GM12872 (cell line): ENCODE measurements at regions not wholly inside any gene's neighbourhood (a gene's known extent, or its start where the extent isn't known, plus 50 kb on each side); places are given as distances from the start of the nearest gene placed in this dataset.

ENCODE experiments used
- CTCF ChIP-seq: IDR thresholded peaks from 3 replicates; pipeline ENCODE4 v1.5.1; 2011; ENCODE audit warnings: low read depth, mild to moderate bottlenecking, low read length, moderate library complexity; ENCODE audit not compliant: insufficient read depth

- no peak for TF ChIP-seq CTCF
Measured at GRCh38 chr9:73344060-73344459, 192.4 kb downstream of the ANXA1 start.

- no peak for TF ChIP-seq CTCF
Measured at GRCh38 chr9:73347123-73347522, 195.5 kb downstream of the ANXA1 start.

- no peak for TF ChIP-seq CTCF
Measured at GRCh38 chr9:73347720-73348119, 196.1 kb downstream of the ANXA1 start.

GRCh38 chr9:73348471-73348870 is 196.8 kb downstream of the ANXA1 start:
- TF ChIP-seq CTCF, result no peak

- TF ChIP-seq CTCF, result no peak
Measured at GRCh38 chr9:73349476-73349875, 197.8 kb downstream of the ANXA1 start.

- no peak for TF ChIP-seq CTCF
Measured at GRCh38 chr9:73357607-73358006, 205.9 kb downstream of the ANXA1 start.

- TF ChIP-seq CTCF, result no peak
Measured at GRCh38 chr9:73370053-73370452, 218.4 kb downstream of the ANXA1 start.

GRCh38 chr9:73371801-73372200 is 220.1 kb downstream of the ANXA1 start:
- no peak for TF ChIP-seq CTCF
